Stomach (tissue), 8 donors: ENCODE measurements at regions not wholly inside any gene's neighbourhood (a gene's known extent, or its start where the extent isn't known, plus 50 kb on each side); places are given as distances from the start of the nearest gene placed in this dataset.

Experiments used
- DNase-seq, 2 donors: peaks; one replicate each; pipeline versions ENCODE4 v3.0.0 to v3.0.0-alpha.2; 2013 to 2019
- H3K27ac ChIP-seq, 5 donors: fragments of 200-600 bp in 4 of 5; sonication (generic) in 4 of 5; one replicate each; pipeline ENCODE4 v1.5.1; 2013 to 2019; ENCODE audit warnings: mild to moderate bottlenecking in 1 of 5, moderate library complexity in 1 of 5
- H3K27me3 ChIP-seq, 3 donors: fragments of 200-600 bp; sonication (generic); one replicate each; pipeline ENCODE4 v1.5.1; 2017 to 2019; ENCODE audit warnings: mixed run types in 1 of 3
- H3K36me3 ChIP-seq, 4 donors: fragments of 200-600 bp; sonication (generic); 1 replicate in 3 of 4; 2 replicates in 1 of 4; pipeline ENCODE4 v1.5.1; 2016 to 2019
- H3K4me1 ChIP-seq, 4 donors: fragments of 200-600 bp; sonication (generic); one replicate each; pipeline ENCODE4 v1.5.1; 2016 to 2019
- H3K4me3 ChIP-seq, 4 donors: fragments of 200-600 bp; sonication (generic) in 3 of 4; one replicate each; pipeline ENCODE4 v1.5.1; 2016 to 2019; ENCODE audit warnings: mild to moderate bottlenecking in 1 of 4
- H3K9me3 ChIP-seq, 4 donors: fragments of 200-600 bp; sonication (generic); one replicate each; pipeline ENCODE4 v1.5.1; 2016 to 2019
- EP300 ChIP-seq: sonication (generic); formaldehyde crosslinking; IDR thresholded peaks from one replicate; pipeline ENCODE4 v1.6.1; 2017; ENCODE audit warnings: antibody characterized with exemption
- POLR2A ChIP-seq, 4 donors: fragments of 450-650 bp; IDR thresholded peaks; one replicate each; pipeline ENCODE4 v1.6.1; 2016; ENCODE audit warnings: antibody characterized with exemption in 4 of 4, control low read depth in 2 of 4, mild to moderate bottlenecking in 1 of 4, moderate library complexity in 1 of 4
- POLR2AphosphoS5 ChIP-seq, 3 donors: sonication (generic); formaldehyde crosslinking; IDR thresholded peaks; one replicate each; pipeline ENCODE4 v1.6.1; 2016; ENCODE audit warnings: antibody characterized with exemption in 3 of 3
- WGBS, 5 donors: extraction: QIAGEN DNeasy Blood & Tissue Kit in 3 of 5; methylation state at CpG; one replicate each; pipeline versions ENCODE4 v1.1.5 to v1.1.7; 2013 to 2018; 5-methylcytosine and 5-hydroxymethylcytosine counted together
- intact Hi-C: fragments of 100-400 bp; cut with DNase I; formaldehyde crosslinking; loops from one replicate; pipeline ENCODE4 v1.15.1; 2023; ENCODE audit warnings: low total_unique reads
- TF ChIP-seq, protein P1 (sequence below), 7 experiments: fragments of 450-650 bp in 4 of 7; fragments of 200-600 bp in 3 of 7; sonication (generic) in 3 of 7; IDR thresholded peaks; one replicate each; pipeline ENCODE4 v1.5.1; 2016 to 2019; ENCODE audit warnings: antibody characterized with exemption in 7 of 7, control low read depth in 2 of 7, mild to moderate bottlenecking in 1 of 7
- donor health status: healthy with polysubstance abuse.
- donor health status: Bipolar disorder and iron deficiency.
- donor health status: healthy.

DNA sequence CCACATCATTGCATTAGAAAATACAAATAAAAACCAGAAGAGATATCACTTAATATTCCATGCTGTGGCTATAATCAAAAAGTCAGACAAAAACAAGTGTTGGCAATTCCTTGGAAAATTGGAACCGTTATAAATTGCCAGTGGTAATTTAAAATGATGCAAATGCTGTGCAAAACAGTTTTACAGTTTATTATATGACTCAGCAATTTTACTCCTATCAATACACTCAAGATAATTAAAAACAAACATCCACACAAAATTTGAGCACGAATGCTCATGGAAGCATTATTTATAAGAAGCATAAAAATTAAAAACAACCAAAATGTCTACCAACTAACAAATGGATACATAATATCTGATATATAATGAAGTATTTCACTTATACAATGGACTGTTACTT is 728.8 kb downstream of the CBLN2 start:
- intact Hi-C loops = no loop called here
- no peaks in the 10 kb centered on the region for H3K36me3 ChIP-seq
- no peak for DNase-seq
- H3K27ac ChIP-seq = no peak overlapping the region
- WGBS, 5 donors = 49 to 67% (median 61%) methylated on average over 2 of the region's 2 CpGs
- H3K9me3 ChIP-seq = peaks cover 0 to 8% (median 0%) of the 10 kb centered on the region in 4 donors
- no peaks in the 10 kb centered on the region for H3K4me1 ChIP-seq
- TF ChIP-seq EP300 = no peak
- TF ChIP-seq POLR2AphosphoS5 (IDR thresholded peaks at IDR 0.05) = no peak
- TF ChIP-seq, protein P1, sequence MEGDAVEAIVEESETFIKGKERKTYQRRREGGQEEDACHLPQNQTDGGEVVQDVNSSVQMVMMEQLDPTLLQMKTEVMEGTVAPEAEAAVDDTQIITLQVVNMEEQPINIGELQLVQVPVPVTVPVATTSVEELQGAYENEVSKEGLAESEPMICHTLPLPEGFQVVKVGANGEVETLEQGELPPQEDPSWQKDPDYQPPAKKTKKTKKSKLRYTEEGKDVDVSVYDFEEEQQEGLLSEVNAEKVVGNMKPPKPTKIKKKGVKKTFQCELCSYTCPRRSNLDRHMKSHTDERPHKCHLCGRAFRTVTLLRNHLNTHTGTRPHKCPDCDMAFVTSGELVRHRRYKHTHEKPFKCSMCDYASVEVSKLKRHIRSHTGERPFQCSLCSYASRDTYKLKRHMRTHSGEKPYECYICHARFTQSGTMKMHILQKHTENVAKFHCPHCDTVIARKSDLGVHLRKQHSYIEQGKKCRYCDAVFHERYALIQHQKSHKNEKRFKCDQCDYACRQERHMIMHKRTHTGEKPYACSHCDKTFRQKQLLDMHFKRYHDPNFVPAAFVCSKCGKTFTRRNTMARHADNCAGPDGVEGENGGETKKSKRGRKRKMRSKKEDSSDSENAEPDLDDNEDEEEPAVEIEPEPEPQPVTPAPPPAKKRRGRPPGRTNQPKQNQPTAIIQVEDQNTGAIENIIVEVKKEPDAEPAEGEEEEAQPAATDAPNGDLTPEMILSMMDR (IDR thresholded peaks at IDR 0.05) = no peak
- TF ChIP-seq POLR2A (IDR thresholded peaks at IDR 0.05) = no peak
- H3K4me3 ChIP-seq = no peak overlapping the region
- H3K27me3 ChIP-seq = no peaks in the 10 kb centered on the region

DNA sequence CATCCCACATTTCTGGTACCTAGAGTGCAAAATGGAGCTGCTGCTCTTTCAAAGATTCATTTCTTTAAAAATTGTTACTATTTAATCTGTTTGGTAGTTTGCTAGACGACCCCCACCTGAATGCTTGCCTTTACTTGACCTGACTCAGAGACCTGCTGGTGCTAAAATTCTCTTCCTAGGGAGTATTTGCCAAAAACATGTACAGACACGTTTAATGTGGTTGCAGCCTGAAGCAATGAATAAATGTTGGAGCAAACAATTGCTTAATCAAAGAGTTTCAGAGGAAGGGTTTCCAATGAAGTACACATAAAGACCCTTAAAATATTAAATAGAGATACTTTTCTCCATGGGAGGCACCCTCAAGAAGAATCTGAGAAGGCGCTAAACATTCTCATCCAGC is 734.4 kb downstream of the CBLN2 start:
- intact Hi-C loops = no loop called here
- WGBS, 5 donors = 30 to 49% (median 37%) methylated on average over 3 of the region's 3 CpGs
- H3K9me3 ChIP-seq = peaks cover 0 to 11% (median 2%) of the 10 kb centered on the region in 4 donors
- no peaks in the 10 kb centered on the region for H3K36me3 ChIP-seq
- no peaks in the 10 kb centered on the region for H3K27me3 ChIP-seq
- DNase-seq = no peak
- no peak overlapping the region for H3K27ac ChIP-seq
- H3K4me3 ChIP-seq = no peak overlapping the region
- TF ChIP-seq EP300 (no peak), POLR2A (IDR thresholded peaks at IDR 0.05) (no peak), POLR2AphosphoS5 (IDR thresholded peaks at IDR 0.05) (no peak)
- TF ChIP-seq, protein P1 (IDR thresholded peaks at IDR 0.05) = no peak
- no peaks in the 10 kb centered on the region for H3K4me1 ChIP-seq

DNA sequence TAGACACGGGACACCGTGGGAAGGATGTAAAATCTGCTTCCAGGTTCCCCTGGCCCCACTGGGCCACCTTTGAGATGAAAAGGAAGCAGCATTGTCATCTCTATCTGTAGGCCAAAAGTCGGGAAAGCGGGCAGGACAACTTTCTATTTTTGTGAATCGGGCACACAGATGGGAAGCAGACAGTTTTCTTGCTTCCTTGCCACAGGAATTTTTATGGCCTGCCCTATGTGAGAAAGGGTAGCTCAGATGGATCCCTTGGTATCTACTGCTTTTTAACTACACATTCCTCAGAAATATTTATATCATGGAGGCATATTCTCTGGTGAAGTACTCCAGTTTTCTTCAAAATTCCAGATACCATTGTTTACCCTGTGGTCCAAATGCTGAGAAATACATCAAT is 735.5 kb downstream of the CBLN2 start:
- no peaks in the 10 kb centered on the region for H3K36me3 ChIP-seq
- H3K27ac ChIP-seq = no peak overlapping the region
- no peaks in the 10 kb centered on the region for H3K4me1 ChIP-seq
- DNase-seq = no peak
- no peak overlapping the region for H3K4me3 ChIP-seq
- TF ChIP-seq POLR2A (IDR thresholded peaks at IDR 0.05) = no peak
- TF ChIP-seq EP300 = no peak
- no peak for TF ChIP-seq POLR2AphosphoS5 (IDR thresholded peaks at IDR 0.05)
- TF ChIP-seq, protein P1 (IDR thresholded peaks at IDR 0.05) = no peak
- WGBS, 5 donors = 58 to 79% (median 72%) methylated on average over 5 of the region's 5 CpGs
- H3K27me3 ChIP-seq = no peaks in the 10 kb centered on the region
- intact Hi-C loops = no loop called here
- H3K9me3 ChIP-seq = peaks cover 0 to 10% (median 2%) of the 10 kb centered on the region in 4 donors

DNA sequence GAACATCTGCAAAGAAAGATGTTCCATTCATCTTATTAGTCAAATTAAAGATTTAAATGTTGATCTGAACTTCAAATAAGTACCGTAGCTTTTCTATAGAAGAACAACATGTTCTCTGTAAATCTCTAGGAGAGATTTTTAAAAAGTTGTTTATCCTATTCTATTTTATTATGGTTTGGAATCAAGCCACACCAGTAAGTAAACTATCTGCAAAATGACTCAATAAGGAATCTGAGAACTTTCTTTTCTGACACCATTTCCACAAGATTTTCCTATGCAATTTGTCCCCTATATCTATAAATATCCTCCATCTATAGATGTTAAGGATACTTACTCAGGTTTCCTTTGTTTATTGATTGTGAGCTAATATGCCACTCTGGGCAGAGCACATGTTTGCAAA is 736.6 kb downstream of the CBLN2 start:
- no peak overlapping the region for H3K27ac ChIP-seq
- DNase-seq = no peak
- TF ChIP-seq POLR2AphosphoS5 (IDR thresholded peaks at IDR 0.05) (no peak), EP300 (no peak), POLR2A (IDR thresholded peaks at IDR 0.05) (no peak)
- TF ChIP-seq, protein P1 (IDR thresholded peaks at IDR 0.05) = no peak
- H3K36me3 ChIP-seq = no peaks in the 10 kb centered on the region
- H3K4me3 ChIP-seq = no peak overlapping the region
- WGBS, 5 donors = 52 to 81% (median 74%) methylated on average over 1 of the region's 1 CpG
- no peaks in the 10 kb centered on the region for H3K4me1 ChIP-seq
- H3K27me3 ChIP-seq = no peaks in the 10 kb centered on the region
- intact Hi-C loops = no loop called here
- peaks cover 0 to 3% (median 2%) of the 10 kb centered on the region in 4 donors for H3K9me3 ChIP-seq
